ENCODE measurements at regions not wholly inside any gene's neighbourhood (a gene's known extent, or its start where the extent isn't known, plus 50 kb on each side); places are given as distances from the start of the nearest gene placed in this dataset.

DNA sequence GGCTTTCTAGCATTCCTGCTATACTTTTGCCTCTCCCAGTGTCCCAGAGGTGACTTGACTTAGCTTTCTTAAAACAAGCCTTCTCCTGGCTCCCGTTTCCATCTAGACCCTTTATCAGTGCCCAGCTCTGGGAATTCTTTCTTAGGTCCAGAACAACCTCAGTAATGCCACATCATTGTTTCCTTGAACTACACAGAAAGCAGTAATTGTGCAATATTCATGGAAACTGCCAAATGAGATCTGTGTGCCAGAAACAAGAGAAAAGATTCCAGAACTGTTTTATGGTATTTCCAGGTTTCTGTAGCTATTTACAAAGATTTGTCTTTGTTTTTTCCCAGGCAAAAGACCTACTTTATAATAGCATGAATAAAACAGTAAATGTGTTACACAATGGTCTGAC is 391.3 kb downstream of the SLCO4C1 start:
- Histone ChIP-seq H3K36me3 (ENCODE audit: control insufficient read depth in 4 of 4, insufficient read depth in 3 of 4, low read depth in 1 of 4, low read length in 3 of 4) (no peaks in the 10 kb centered on the region), H3K9ac (ENCODE audit: low read depth in 1 of 2, low read length in 2 of 2) (no peak overlapping the region), H3K27ac (ENCODE audit: low read depth in 1 of 2, low read length in 2 of 2) (no peak overlapping the region), H3K9me3 (ENCODE audit: control insufficient read depth in 4 of 4, low read length in 3 of 4) (no peaks in the 10 kb centered on the region), H3K27me3 (ENCODE audit: control insufficient read depth in 4 of 4, insufficient read depth in 4 of 4, low read length in 3 of 4) (peaks cover 0 to 2% (median 0%) of the 10 kb centered on the region in 4 donors), H3K4me3 (ENCODE audit: low read depth in 1 of 3, low read length in 3 of 3) (no peak overlapping the region), H3K4me1 (ENCODE audit: control insufficient read depth in 4 of 4, insufficient read depth in 4 of 4, low read length in 3 of 4) (no peaks in the 10 kb centered on the region)
- DNase-seq (ENCODE audit: low spot score) = no peak
- WGBS = 33% methylated on average over 1 of the region's 1 CpG
- TF ChIP-seq, protein P1, sequence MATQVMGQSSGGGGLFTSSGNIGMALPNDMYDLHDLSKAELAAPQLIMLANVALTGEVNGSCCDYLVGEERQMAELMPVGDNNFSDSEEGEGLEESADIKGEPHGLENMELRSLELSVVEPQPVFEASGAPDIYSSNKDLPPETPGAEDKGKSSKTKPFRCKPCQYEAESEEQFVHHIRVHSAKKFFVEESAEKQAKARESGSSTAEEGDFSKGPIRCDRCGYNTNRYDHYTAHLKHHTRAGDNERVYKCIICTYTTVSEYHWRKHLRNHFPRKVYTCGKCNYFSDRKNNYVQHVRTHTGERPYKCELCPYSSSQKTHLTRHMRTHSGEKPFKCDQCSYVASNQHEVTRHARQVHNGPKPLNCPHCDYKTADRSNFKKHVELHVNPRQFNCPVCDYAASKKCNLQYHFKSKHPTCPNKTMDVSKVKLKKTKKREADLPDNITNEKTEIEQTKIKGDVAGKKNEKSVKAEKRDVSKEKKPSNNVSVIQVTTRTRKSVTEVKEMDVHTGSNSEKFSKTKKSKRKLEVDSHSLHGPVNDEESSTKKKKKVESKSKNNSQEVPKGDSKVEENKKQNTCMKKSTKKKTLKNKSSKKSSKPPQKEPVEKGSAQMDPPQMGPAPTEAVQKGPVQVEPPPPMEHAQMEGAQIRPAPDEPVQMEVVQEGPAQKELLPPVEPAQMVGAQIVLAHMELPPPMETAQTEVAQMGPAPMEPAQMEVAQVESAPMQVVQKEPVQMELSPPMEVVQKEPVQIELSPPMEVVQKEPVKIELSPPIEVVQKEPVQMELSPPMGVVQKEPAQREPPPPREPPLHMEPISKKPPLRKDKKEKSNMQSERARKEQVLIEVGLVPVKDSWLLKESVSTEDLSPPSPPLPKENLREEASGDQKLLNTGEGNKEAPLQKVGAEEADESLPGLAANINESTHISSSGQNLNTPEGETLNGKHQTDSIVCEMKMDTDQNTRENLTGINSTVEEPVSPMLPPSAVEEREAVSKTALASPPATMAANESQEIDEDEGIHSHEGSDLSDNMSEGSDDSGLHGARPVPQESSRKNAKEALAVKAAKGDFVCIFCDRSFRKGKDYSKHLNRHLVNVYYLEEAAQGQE (IDR thresholded peaks at IDR 0.05) = no peak
- TF ChIP-seq HNF4G (IDR thresholded peaks at IDR 0.05) = no peak
- no peak for TF ChIP-seq YY1 (IDR thresholded peaks at IDR 0.05)
- TF ChIP-seq, protein P2, sequence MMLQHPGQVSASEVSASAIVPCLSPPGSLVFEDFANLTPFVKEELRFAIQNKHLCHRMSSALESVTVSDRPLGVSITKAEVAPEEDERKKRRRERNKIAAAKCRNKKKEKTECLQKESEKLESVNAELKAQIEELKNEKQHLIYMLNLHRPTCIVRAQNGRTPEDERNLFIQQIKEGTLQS (IDR thresholded peaks at IDR 0.05) = no peak
- TF ChIP-seq JUND (IDR thresholded peaks at IDR 0.05) = no peak
- TF ChIP-seq HNF4A (conservative IDR thresholded peaks at IDR 0.05) = no peak
- TF ChIP-seq FOXA1 (IDR thresholded peaks at IDR 0.05) = no peak
- TF ChIP-seq SP1 (IDR thresholded peaks at IDR 0.05) = no peak
- TF ChIP-seq RXRA (IDR thresholded peaks at IDR 0.05) = no peak
- TF ChIP-seq NR2F2 (IDR thresholded peaks at IDR 0.05) = no peak
- TF ChIP-seq TAF1 (conservative IDR thresholded peaks at IDR 0.05) = no peak
- TF ChIP-seq, protein P3, sequence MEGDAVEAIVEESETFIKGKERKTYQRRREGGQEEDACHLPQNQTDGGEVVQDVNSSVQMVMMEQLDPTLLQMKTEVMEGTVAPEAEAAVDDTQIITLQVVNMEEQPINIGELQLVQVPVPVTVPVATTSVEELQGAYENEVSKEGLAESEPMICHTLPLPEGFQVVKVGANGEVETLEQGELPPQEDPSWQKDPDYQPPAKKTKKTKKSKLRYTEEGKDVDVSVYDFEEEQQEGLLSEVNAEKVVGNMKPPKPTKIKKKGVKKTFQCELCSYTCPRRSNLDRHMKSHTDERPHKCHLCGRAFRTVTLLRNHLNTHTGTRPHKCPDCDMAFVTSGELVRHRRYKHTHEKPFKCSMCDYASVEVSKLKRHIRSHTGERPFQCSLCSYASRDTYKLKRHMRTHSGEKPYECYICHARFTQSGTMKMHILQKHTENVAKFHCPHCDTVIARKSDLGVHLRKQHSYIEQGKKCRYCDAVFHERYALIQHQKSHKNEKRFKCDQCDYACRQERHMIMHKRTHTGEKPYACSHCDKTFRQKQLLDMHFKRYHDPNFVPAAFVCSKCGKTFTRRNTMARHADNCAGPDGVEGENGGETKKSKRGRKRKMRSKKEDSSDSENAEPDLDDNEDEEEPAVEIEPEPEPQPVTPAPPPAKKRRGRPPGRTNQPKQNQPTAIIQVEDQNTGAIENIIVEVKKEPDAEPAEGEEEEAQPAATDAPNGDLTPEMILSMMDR (IDR thresholded peaks at IDR 0.05; ENCODE audit: low read depth, low read length, missing input control) = no peak
- TF ChIP-seq, protein P4, sequence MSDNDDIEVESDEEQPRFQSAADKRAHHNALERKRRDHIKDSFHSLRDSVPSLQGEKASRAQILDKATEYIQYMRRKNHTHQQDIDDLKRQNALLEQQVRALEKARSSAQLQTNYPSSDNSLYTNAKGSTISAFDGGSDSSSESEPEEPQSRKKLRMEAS (IDR thresholded peaks at IDR 0.05) = no peak
- no peak for TF ChIP-seq EGR1 (IDR thresholded peaks at IDR 0.05; ENCODE audit: low read depth in 2 of 2)
- TF ChIP-seq RAD21 (IDR thresholded peaks at IDR 0.05) = no peak
- TF ChIP-seq GABPA (IDR thresholded peaks at IDR 0.05 in 1 of 2, conservative IDR thresholded peaks at IDR 0.05 in 1 of 2) = no peak

DNA sequence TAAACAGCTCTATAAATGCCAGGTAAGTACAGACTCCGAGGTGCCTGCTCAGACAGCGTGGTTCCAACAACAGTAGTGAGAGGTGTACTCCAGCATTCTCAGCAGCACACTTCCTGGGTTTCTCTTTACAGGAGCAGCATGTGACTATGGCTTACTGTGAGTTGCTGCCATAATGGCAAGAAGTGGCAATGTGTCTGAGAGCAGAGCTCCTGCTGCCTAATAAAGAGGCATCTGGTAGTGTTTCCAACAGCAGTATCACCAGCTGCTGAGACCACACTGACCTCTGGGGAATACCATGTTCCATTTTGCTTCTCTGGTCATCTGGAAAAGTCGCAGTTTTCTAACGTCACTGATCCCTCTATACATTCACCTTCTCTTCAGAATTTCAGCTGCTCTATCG is 398.2 kb downstream of the SLCO4C1 start:
- DNase-seq (ENCODE audit: low spot score) = no peak
- TF ChIP-seq FOXA1 (IDR thresholded peaks at IDR 0.05) (no peak), YY1 (IDR thresholded peaks at IDR 0.05) (no peak), NR2F2 (IDR thresholded peaks at IDR 0.05) (no peak), RXRA (IDR thresholded peaks at IDR 0.05) (no peak), GABPA (IDR thresholded peaks at IDR 0.05 in 1 of 2, conservative IDR thresholded peaks at IDR 0.05 in 1 of 2) (no peak)
- TF ChIP-seq, protein P1 (IDR thresholded peaks at IDR 0.05) = no peak
- H3K4me1 ChIP-seq (ENCODE audit: control insufficient read depth in 4 of 4, insufficient read depth in 4 of 4, low read length in 3 of 4) = no peaks in the 10 kb centered on the region
- H3K27ac ChIP-seq (ENCODE audit: low read depth in 1 of 2, low read length in 2 of 2) = no peak overlapping the region
- H3K36me3 ChIP-seq (ENCODE audit: control insufficient read depth in 4 of 4, insufficient read depth in 3 of 4, low read depth in 1 of 4, low read length in 3 of 4) = no peaks in the 10 kb centered on the region
- 68% methylated on average over 5 of the region's 5 CpGs for WGBS
- no peaks in the 10 kb centered on the region for H3K9me3 ChIP-seq (ENCODE audit: control insufficient read depth in 4 of 4, low read length in 3 of 4)
- H3K27me3 ChIP-seq (ENCODE audit: control insufficient read depth in 4 of 4, insufficient read depth in 4 of 4, low read length in 3 of 4) = peaks cover 0 to 5% (median 0%) of the 10 kb centered on the region in 4 donors
- no peak overlapping the region for H3K4me3 ChIP-seq (ENCODE audit: low read depth in 1 of 3, low read length in 3 of 3)
- H3K9ac ChIP-seq (ENCODE audit: low read depth in 1 of 2, low read length in 2 of 2) = no peak overlapping the region

Data from liver (tissue), 8 donors.